NT2/D1 (cell line): ENCODE measurements at regions not wholly inside any gene's neighbourhood (a gene's known extent, or its start where the extent isn't known, plus 50 kb on each side); places are given as distances from the start of the nearest gene placed in this dataset.

Experiments used
- DNase-seq: peaks from one replicate; pipeline ENCODE4 v3.0.0-alpha.2; 2011; ENCODE audit warnings: low read depth, low spot score
- H3K27me3 ChIP-seq: 2 replicates; pipeline ENCODE4 v1.6.0; 2011; ENCODE audit warnings: mild to moderate bottlenecking; ENCODE audit not compliant: insufficient read length, insufficient read depth
- H3K36me3 ChIP-seq: 2 replicates; pipeline ENCODE4 v1.6.1; 2011; ENCODE audit warnings: mild to moderate bottlenecking, low read length, mixed read lengths; ENCODE audit not compliant: insufficient read depth, insufficient read length
- H3K4me1 ChIP-seq: 2 replicates; pipeline ENCODE4 v1.5.1; 2011; ENCODE audit not compliant: insufficient read depth, insufficient read length
- H3K4me3 ChIP-seq: 2 replicates; pipeline ENCODE4 v1.5.1; 2011; ENCODE audit warnings: low read depth; ENCODE audit not compliant: insufficient read length
- H3K9ac ChIP-seq: 2 replicates; pipeline ENCODE4 v1.6.0; 2011; ENCODE audit warnings: low read depth; ENCODE audit not compliant: insufficient read length
- H3K9me3 ChIP-seq: 2 replicates; pipeline ENCODE4 v1.5.1; 2011; ENCODE audit warnings: mild to moderate bottlenecking, low read length; ENCODE audit not compliant: insufficient read depth
- SUZ12 ChIP-seq: IDR thresholded peaks from 2 replicates; pipeline ENCODE4 v1.6.1; 2011; ENCODE audit not compliant: insufficient read length, insufficient read depth; ENCODE audit errors: extremely low read depth
- YY1 ChIP-seq: IDR thresholded peaks from 2 replicates; pipeline ENCODE4 v1.6.1; 2011; ENCODE audit not compliant: insufficient read length, insufficient read depth
- ZNF274 ChIP-seq: IDR thresholded peaks from 2 replicates; pipeline ENCODE4 v1.6.1; 2011; ENCODE audit warnings: mild to moderate bottlenecking, low read depth, low read length

- no peaks in the 10 kb centered on the region for H3K4me1 ChIP-seq
- H3K27me3 ChIP-seq, result no peaks in the 10 kb centered on the region
- no peaks in the 10 kb centered on the region for H3K36me3 ChIP-seq
- TF ChIP-seq YY1 (no peak), ZNF274 (no peak), SUZ12 (no peak)
- no peaks in the 10 kb centered on the region for H3K9me3 ChIP-seq
- no peak for DNase-seq
- no peak overlapping the region for H3K9ac ChIP-seq
- no peak overlapping the region for H3K4me3 ChIP-seq
Observed at GRCh38 chr10:28214219-28214618, 88.6 kb downstream of the MPP7 start.

GRCh38 chr10:28211759-28212158 is 91.1 kb downstream of the MPP7 start:
- Histone ChIP-seq H3K4me3 (no peak overlapping the region), H3K4me1 (no peaks in the 10 kb centered on the region), H3K27me3 (no peaks in the 10 kb centered on the region), H3K36me3 (no peaks in the 10 kb centered on the region), H3K9ac (no peak overlapping the region), H3K9me3 (no peaks in the 10 kb centered on the region)
- no peak for TF ChIP-seq SUZ12
- TF ChIP-seq ZNF274, result no peak
- no peak for TF ChIP-seq YY1
- peak; percentile 78 for DNase-seq

- no peaks in the 10 kb centered on the region for H3K4me1 ChIP-seq
- TF ChIP-seq ZNF274 (no peak), YY1 (no peak), SUZ12 (no peak)
- no peak overlapping the region for H3K9ac ChIP-seq
- H3K4me3 ChIP-seq, result no peak overlapping the region
- no peaks in the 10 kb centered on the region for H3K27me3 ChIP-seq
- H3K9me3 ChIP-seq, result no peaks in the 10 kb centered on the region
- H3K36me3 ChIP-seq, result no peaks in the 10 kb centered on the region
- no peak for DNase-seq
Observed at GRCh38 chr10:28207799-28208198, 95.1 kb downstream of the MPP7 start.

GRCh38 chr10:28202941-28203352 is 99.9 kb downstream of the MPP7 start:
- Histone ChIP-seq H3K9ac (no peak overlapping the region), H3K27me3 (no peaks in the 10 kb centered on the region), H3K4me3 (no peak overlapping the region), H3K36me3 (no peaks in the 10 kb centered on the region), H3K4me1 (no peaks in the 10 kb centered on the region), H3K9me3 (no peaks in the 10 kb centered on the region)
- TF ChIP-seq YY1 (no peak), SUZ12 (no peak), ZNF274 (no peak)
- DNase-seq, result no peak

- Histone ChIP-seq H3K9ac (no peak overlapping the region), H3K4me3 (no peak overlapping the region), H3K4me1 (no peaks in the 10 kb centered on the region), H3K9me3 (no peaks in the 10 kb centered on the region), H3K27me3 (no peaks in the 10 kb centered on the region), H3K36me3 (no peaks in the 10 kb centered on the region)
- DNase-seq, result no peak
- TF ChIP-seq SUZ12, result no peak
Observed at GRCh38 chr10:28201410-28202400, 101.2 kb downstream of the MPP7 start.

- Histone ChIP-seq H3K4me1 (no peaks in the 10 kb centered on the region), H3K9ac (no peak overlapping the region), H3K4me3 (no peak overlapping the region), H3K9me3 (no peaks in the 10 kb centered on the region), H3K36me3 (no peaks in the 10 kb centered on the region), H3K27me3 (no peaks in the 10 kb centered on the region)
- DNase-seq, result no peak
- TF ChIP-seq ZNF274, result no peak
- no peak for TF ChIP-seq SUZ12
- no peak for TF ChIP-seq YY1
Observed at GRCh38 chr10:28200775-28201174, 102.1 kb downstream of the MPP7 start.

GRCh38 chr10:28199941-28200340 is 102.9 kb downstream of the MPP7 start:
- Histone ChIP-seq H3K27me3 (no peaks in the 10 kb centered on the region), H3K9ac (no peak overlapping the region), H3K9me3 (no peaks in the 10 kb centered on the region), H3K4me1 (no peaks in the 10 kb centered on the region), H3K36me3 (no peaks in the 10 kb centered on the region), H3K4me3 (no peak overlapping the region)
- no peak for DNase-seq
- no peak for TF ChIP-seq SUZ12
- no peak for TF ChIP-seq YY1
- no peak for TF ChIP-seq ZNF274
